ENCODE measurements at regions not wholly inside any gene's neighbourhood (a gene's known extent, or its start where the extent isn't known, plus 50 kb on each side); places are given as distances from the start of the nearest gene placed in this dataset.
A peak's percentile ranks its signal among the peaks of the same experiment; 100 is the strongest.

DNA sequence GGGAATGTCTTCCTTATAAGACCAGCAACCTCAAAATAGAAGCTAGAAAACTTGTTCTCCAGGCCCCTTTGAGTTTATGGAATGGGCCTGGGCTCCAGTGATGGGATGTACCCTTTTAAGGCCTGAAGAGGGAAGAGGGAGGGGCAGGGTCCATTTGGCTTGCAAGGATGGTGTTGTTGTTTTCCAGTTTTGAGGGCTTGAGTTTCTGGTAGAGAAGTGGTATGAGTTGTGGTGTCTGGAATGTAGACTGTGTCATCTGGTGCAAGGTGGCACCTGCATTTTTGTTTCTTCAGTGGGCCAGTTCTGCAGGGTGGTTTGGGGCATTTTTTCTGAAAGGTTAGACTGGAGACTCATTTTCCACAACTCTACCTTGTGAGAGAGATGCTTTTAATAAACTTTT, 90.1 kb downstream of the ZNF777 start:
- Histone ChIP-seq H3K4me1 (ENCODE audit: insufficient read depth, low read length) (no peaks in the 10 kb centered on the region), H3K36me3 (ENCODE audit: insufficient read depth, low read length) (no peaks in the 10 kb centered on the region), H3K27me3 (ENCODE audit: insufficient read depth, low read length, poor library complexity, severe bottlenecking) (no peaks in the 10 kb centered on the region), H3K27ac (ENCODE audit: low read depth, low read length) (no peak overlapping the region), H3K4me3 (ENCODE audit: low read length) (no peak overlapping the region), H3K9me3 (ENCODE audit: low read length) (no peaks in the 10 kb centered on the region)
- Mint-ChIP-seq H3K27me3 (peaks cover 17 to 43% of the 10 kb centered on the region in 2 donors), H3K9me3 (peaks cover 15 to 22% (median 16%) of the 10 kb centered on the region in 5 donors), H3K4me3 (peak overlapping the region in 1 of 7 donors; percentile 2), H3K4me1 (no peaks in the 10 kb centered on the region), H3K36me3 (peaks cover 0 to 24% (median 4%) of the 10 kb centered on the region in 3 donors), H3K27ac (no peak overlapping the region)
- no peak for DNase-seq
- POLR2A ChIA-PET: no interaction called here
- CTCF ChIA-PET: interaction anchor here (1.5 kb wide), 1 partner anchor 109 kb away, joined by 3 read pairs; the partner anchor contains the start of gene ZNF783

DNA sequence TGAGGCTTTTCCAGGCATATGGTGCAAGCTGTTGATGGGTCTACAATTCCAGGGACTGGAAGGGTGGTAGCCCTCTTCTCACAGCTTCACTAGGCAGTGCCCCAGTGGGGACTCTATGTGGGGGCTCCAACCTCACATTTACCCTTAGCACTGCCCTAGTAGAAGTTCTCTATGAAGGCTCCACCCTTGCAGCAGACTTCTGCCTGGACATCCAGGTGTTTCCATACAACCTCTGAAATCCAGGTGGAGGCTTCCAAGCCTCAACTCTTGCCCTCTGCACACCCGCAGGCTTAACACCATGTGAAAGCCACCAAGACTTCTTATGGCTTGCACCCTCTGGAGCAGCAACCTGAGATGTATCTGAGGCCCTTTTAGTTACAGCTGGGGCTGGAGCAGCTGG, 87.8 kb downstream of the ZNF777 start:
- no peaks in the 10 kb centered on the region for H3K4me1 Mint-ChIP-seq
- DNase-seq: no peak
- H3K27ac ChIP-seq (ENCODE audit: low read depth, low read length): no peak overlapping the region
- no peak overlapping the region for H3K27ac Mint-ChIP-seq
- no peaks in the 10 kb centered on the region for H3K27me3 ChIP-seq (ENCODE audit: insufficient read depth, low read length, poor library complexity, severe bottlenecking)
- peaks cover 11 to 20% (median 15%) of the 10 kb centered on the region in 5 donors for H3K9me3 Mint-ChIP-seq
- H3K36me3 ChIP-seq (ENCODE audit: insufficient read depth, low read length): no peaks in the 10 kb centered on the region
- no peak overlapping the region for H3K4me3 ChIP-seq (ENCODE audit: low read length)
- H3K4me3 Mint-ChIP-seq: no peak overlapping the region
- ChIA-PET CTCF (interaction anchor here (1.1 kb wide), 1 partner anchor 50 kb away, joined by 3 read pairs; no protein-coding TSS in a partner anchor), POLR2A (no interaction called here)
- H3K36me3 Mint-ChIP-seq: peaks cover 0 to 20% (median 2%) of the 10 kb centered on the region in 3 donors
- H3K9me3 ChIP-seq (ENCODE audit: low read length): no peaks in the 10 kb centered on the region
- H3K27me3 Mint-ChIP-seq: peaks cover 10 to 37% of the 10 kb centered on the region in 2 donors
- no peaks in the 10 kb centered on the region for H3K4me1 ChIP-seq (ENCODE audit: insufficient read depth, low read length)

DNA sequence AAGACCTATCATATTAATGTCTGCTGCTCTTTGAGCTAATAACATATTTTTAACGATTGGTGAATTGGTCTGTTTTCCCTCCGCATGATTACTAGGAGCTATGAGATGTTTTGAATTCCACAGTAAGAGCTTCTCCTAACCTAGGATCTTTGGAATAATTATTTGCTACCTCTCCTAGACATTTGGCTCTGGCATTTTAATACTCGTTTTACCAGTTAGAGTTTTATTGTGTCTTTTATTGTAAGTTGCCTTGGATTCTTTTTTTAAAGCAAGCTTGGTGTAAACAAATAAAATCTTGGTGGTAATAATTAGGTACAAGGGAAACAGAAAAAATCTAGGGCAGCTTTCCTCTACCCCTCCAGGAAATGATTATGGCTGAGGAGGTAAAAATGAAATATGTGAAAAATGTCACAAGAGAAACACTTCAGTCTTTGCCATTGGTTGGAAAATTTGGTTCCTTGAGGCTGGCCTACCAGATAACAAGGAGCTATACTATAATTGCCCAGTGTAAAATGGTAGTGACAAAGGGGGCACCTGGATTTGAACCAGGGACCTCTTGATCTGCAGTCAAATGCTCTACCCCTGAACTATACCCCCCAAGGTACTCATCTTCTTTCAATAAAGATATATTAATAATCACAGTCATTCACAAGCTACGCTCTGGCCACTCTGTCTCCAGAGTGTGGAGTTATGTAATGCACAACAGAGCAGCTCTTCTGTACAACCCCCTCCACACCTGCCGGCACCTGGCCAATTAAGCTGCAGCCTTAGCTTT, 85.4 kb downstream of the ZNF777 start:
- H3K27ac ChIP-seq (ENCODE audit: low read depth, low read length): no peak overlapping the region
- no peak overlapping the region for H3K4me3 Mint-ChIP-seq
- DNase-seq: no peak
- H3K27ac Mint-ChIP-seq: no peak overlapping the region
- H3K4me1 ChIP-seq (ENCODE audit: insufficient read depth, low read length): no peaks in the 10 kb centered on the region
- no peaks in the 10 kb centered on the region for H3K4me1 Mint-ChIP-seq
- H3K36me3 ChIP-seq (ENCODE audit: insufficient read depth, low read length): no peaks in the 10 kb centered on the region
- CTCF ChIA-PET: no interaction called here
- POLR2A ChIA-PET: no interaction called here
- H3K27me3 ChIP-seq (ENCODE audit: insufficient read depth, low read length, poor library complexity, severe bottlenecking): no peaks in the 10 kb centered on the region
- H3K9me3 ChIP-seq (ENCODE audit: low read length): no peaks in the 10 kb centered on the region
- H3K36me3 Mint-ChIP-seq: peaks cover 0 to 25% (median 2%) of the 10 kb centered on the region in 3 donors
- peaks cover 20 to 33% (median 30%) of the 10 kb centered on the region in 5 donors for H3K9me3 Mint-ChIP-seq
- H3K27me3 Mint-ChIP-seq: peaks cover 3 to 38% of the 10 kb centered on the region in 2 donors
- no peak overlapping the region for H3K4me3 ChIP-seq (ENCODE audit: low read length)

DNA sequence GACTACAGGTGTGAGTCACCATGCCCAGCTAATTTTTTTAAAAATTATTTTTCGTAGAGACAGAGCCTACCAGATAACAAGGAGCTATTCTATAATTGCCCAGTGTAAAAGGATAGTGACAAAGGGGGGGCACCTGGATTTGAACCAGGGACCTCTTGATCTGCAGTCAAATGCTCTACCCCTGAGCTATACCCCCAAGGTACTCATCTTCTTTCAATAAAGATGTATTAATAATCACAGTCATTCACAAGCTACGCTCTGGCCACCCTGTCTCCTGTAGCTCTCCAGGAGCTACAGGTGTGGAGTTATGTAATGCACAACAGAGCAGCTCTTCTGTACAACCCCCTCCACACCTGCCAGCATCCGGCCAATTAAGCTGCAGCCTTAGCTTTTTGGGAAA, 83.5 kb downstream of the ZNF777 start:
- Mint-ChIP-seq H3K9me3 (peaks cover 20 to 34% (median 28%) of the 10 kb centered on the region in 5 donors), H3K36me3 (peaks cover 0 to 22% (median 2%) of the 10 kb centered on the region in 3 donors)
- CTCF ChIA-PET: interaction anchor here (1.4 kb wide), 1 partner anchor 14 kb away, joined by 3 read pairs; no protein-coding TSS in a partner anchor

DNA sequence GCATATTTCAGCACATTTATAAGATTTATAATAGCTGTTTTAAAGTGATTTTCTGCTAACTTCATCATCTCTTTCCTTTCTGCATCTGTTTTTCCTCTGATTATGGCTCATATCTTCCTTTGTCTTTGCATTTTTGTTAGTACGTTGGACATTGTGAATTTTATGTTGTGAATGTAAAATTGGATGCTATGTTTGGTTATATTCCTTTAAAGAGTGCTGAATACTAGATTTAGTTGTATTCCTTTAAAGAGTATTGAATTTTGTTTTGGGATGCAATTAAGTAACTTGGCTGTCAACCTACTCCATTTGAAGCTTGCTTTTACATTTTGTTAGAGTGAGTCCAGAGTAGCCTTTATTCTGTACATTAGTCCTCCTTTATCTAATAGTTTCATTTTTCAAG, 81.2 kb downstream of the ZNF777 start:
- no peak overlapping the region for H3K4me3 Mint-ChIP-seq

More for the DNA sequence above, 83.5 kb downstream of the ZNF777 start:
- H3K27ac ChIP-seq (ENCODE audit: low read depth, low read length): no peak overlapping the region
- no peaks in the 10 kb centered on the region for H3K4me1 ChIP-seq (ENCODE audit: insufficient read depth, low read length)
- DNase-seq: no peak
- Mint-ChIP-seq H3K4me3 (no peak overlapping the region), H3K27me3 (peaks cover 9 to 24% of the 10 kb centered on the region in 2 donors), H3K4me1 (no peaks in the 10 kb centered on the region), H3K27ac (no peak overlapping the region)
- no peak overlapping the region for H3K4me3 ChIP-seq (ENCODE audit: low read length)
- H3K36me3 ChIP-seq (ENCODE audit: insufficient read depth, low read length): no peaks in the 10 kb centered on the region
- POLR2A ChIA-PET: no interaction called here
- H3K9me3 ChIP-seq (ENCODE audit: low read length): no peaks in the 10 kb centered on the region
- H3K27me3 ChIP-seq (ENCODE audit: insufficient read depth, low read length, poor library complexity, severe bottlenecking): no peaks in the 10 kb centered on the region

DNA sequence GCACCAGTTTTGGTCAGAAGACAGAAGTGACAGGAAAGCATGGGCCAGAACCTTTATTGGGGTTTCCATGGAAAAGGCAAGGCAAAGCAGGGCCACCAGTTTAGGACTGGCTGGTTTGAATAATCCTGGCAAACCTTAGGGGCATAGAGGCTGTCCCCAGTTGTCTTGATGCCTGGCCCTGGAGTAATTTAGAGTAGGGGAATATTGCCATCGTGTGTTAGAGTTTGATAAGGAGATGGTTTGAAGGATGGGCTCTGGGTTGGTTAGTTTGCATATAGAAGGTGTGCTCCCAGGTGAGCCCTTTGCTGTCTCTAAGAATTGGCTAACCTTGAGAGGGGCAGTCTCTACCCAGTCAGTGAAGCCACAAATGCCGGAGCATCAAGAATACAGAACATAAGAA, 79.6 kb downstream of the ZNF777 start:
- Mint-ChIP-seq H3K4me3 (no peak overlapping the region), H3K27ac (no peak overlapping the region), H3K9me3 (peaks cover 13 to 21% (median 17%) of the 10 kb centered on the region in 5 donors), H3K27me3 (peaks cover 11 to 24% of the 10 kb centered on the region in 2 donors), H3K4me1 (no peaks in the 10 kb centered on the region), H3K36me3 (peaks cover 0 to 6% (median 0%) of the 10 kb centered on the region in 3 donors)
- no peaks in the 10 kb centered on the region for H3K4me1 ChIP-seq (ENCODE audit: insufficient read depth, low read length)
- POLR2A ChIA-PET: no interaction called here
- no peaks in the 10 kb centered on the region for H3K9me3 ChIP-seq (ENCODE audit: low read length)
- no peak overlapping the region for H3K4me3 ChIP-seq (ENCODE audit: low read length)
- DNase-seq: no peak
- no peaks in the 10 kb centered on the region for H3K27me3 ChIP-seq (ENCODE audit: insufficient read depth, low read length, poor library complexity, severe bottlenecking)
- no peak overlapping the region for H3K27ac ChIP-seq (ENCODE audit: low read depth, low read length)
- CTCF ChIA-PET: no interaction called here
- no peaks in the 10 kb centered on the region for H3K36me3 ChIP-seq (ENCODE audit: insufficient read depth, low read length)

More for the DNA sequence above, 81.2 kb downstream of the ZNF777 start:
- ChIA-PET POLR2A (no interaction called here), CTCF (no interaction called here)
- no peak for DNase-seq
- H3K27me3 ChIP-seq (ENCODE audit: insufficient read depth, low read length, poor library complexity, severe bottlenecking): no peaks in the 10 kb centered on the region
- H3K4me1 Mint-ChIP-seq: no peaks in the 10 kb centered on the region
- no peaks in the 10 kb centered on the region for H3K36me3 ChIP-seq (ENCODE audit: insufficient read depth, low read length)
- H3K9me3 ChIP-seq (ENCODE audit: low read length): no peaks in the 10 kb centered on the region
- H3K27me3 Mint-ChIP-seq: peaks cover 9 to 20% of the 10 kb centered on the region in 2 donors
- no peak overlapping the region for H3K27ac Mint-ChIP-seq
- peaks cover 0 to 6% (median 0%) of the 10 kb centered on the region in 3 donors for H3K36me3 Mint-ChIP-seq
- no peak overlapping the region for H3K27ac ChIP-seq (ENCODE audit: low read depth, low read length)
- H3K4me3 ChIP-seq (ENCODE audit: low read length): no peak overlapping the region
- H3K9me3 Mint-ChIP-seq: peaks cover 13 to 21% (median 17%) of the 10 kb centered on the region in 5 donors
- no peaks in the 10 kb centered on the region for H3K4me1 ChIP-seq (ENCODE audit: insufficient read depth, low read length)
